HL-60 (cell line): ENCODE measurements at regions not wholly inside any gene's neighbourhood (a gene's known extent, or its start where the extent isn't known, plus 50 kb on each side); places are given as distances from the start of the nearest gene placed in this dataset.
"Not testable (repeated sequence)": the region's sequence is repeated elsewhere in the genome, so short reads cannot be mapped to it uniquely, and the experiment has no call there.

ENCODE experiments used
- DNase-seq, 2 experiments: peaks; one replicate each; pipeline ENCODE4 v3.0.0-alpha.2; 2010 to 2020; ENCODE audit warnings: low read depth in 1 of 2, low spot score in 1 of 2
- H3K27ac ChIP-seq: fragments of 250-450 bp; sonication (Bioruptor Pico); replicated peaks from 2 replicates; pipeline ENCODE4 v1.5.1; 2020; ENCODE audit warnings: mild to moderate bottlenecking, moderate library complexity
- H3K27me3 ChIP-seq: fragments of 250-450 bp; sonication (Bioruptor Pico); 2 replicates; pipeline ENCODE4 v1.5.1; 2021; ENCODE audit warnings: mild to moderate bottlenecking, moderate library complexity; ENCODE audit not compliant: insufficient read depth, poor library complexity, severe bottlenecking
- H3K4me3 ChIP-seq: replicated peaks from 2 replicates; pipeline ENCODE4 v1.5.1; 2011; ENCODE audit warnings: mild to moderate bottlenecking, control low read depth, low read length; ENCODE audit not compliant: insufficient read depth

GRCh38 chr16:32947336-32947735, 246.7 kb upstream of the TP53TG3C start:
- not testable (repeated sequence) for DNase-seq, H3K4me3 ChIP-seq, H3K27ac ChIP-seq, H3K27me3 ChIP-seq

DNA sequence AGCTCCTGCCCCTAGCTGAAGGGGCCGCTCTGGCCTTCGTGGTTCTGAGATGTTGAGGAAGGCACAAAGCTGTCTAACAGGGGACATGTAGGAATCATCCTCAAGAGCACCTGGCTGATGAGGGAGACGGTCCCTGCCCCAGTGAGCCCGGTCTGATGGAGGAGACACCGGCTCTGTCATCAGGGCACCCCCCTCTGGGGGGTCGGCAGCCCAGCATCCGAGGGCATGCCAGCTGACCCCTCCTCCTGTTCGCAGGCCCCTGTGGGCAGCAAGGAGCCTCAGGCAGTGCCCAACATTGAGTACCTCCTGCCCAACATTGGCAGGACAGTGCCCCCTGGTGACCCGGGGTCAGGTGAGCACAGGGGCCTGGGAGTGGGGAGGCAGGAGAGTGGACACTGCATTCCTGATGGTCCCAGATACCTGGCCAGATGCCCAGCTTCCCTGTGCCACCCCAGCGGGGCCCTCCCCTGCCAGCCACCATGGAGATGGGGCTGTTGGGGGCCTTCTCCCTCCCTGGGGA, 247.9 kb upstream of the TP53TG3C start:
- not testable (repeated sequence) for H3K27ac ChIP-seq, DNase-seq, H3K4me3 ChIP-seq, H3K27me3 ChIP-seq

- not testable (repeated sequence) for H3K4me3 ChIP-seq, DNase-seq, H3K27me3 ChIP-seq
Observed at GRCh38 chr16:32945311-32945710, 248.7 kb upstream of the TP53TG3C start.

DNA sequence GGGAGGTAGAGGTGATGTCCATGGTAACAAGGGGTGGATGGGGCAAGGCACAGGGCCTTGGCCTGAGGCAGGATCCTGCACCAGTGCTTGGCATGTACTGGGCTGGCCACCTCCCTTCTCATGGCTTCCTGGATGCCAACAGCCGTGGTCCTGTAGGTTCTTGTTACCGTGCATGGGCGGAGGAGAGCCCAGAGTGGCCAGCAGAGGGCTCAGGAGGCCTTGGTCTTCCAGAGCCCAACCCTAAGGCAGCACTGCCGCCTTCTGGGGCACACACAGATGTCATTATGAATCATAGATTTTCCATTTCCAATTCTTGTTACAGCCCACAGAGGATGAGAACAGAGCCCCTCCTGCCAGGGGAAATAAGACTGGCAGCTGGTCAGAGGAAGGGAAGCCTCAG, 254.2 kb upstream of the TP53TG3C start:
- not testable (repeated sequence) for H3K27me3 ChIP-seq, DNase-seq, H3K4me3 ChIP-seq, H3K27ac ChIP-seq

More at GRCh38 chr16:32945311-32945710, 248.7 kb upstream of the TP53TG3C start:
- not testable (repeated sequence) for H3K27ac ChIP-seq

GRCh38 chr16:32937929-32938328, 256.1 kb upstream of the TP53TG3C start:
- H3K27me3 ChIP-seq, DNase-seq, H3K27ac ChIP-seq, H3K4me3 ChIP-seq: not testable (repeated sequence)

GRCh38 chr16:32932240-32933040, 256.5 kb upstream of the TP53TG3 start:
- DNase-seq, result peak in 1 of 2 experiments; percentile 16
- H3K27ac ChIP-seq, H3K27me3 ChIP-seq, H3K4me3 ChIP-seq: not testable (repeated sequence)

- H3K4me3 ChIP-seq, H3K27me3 ChIP-seq, H3K27ac ChIP-seq, DNase-seq: not testable (repeated sequence)
Observed at GRCh38 chr16:32925192-32925591, 249.2 kb upstream of the TP53TG3 start.

GRCh38 chr16:32922578-32922977, 246.6 kb upstream of the TP53TG3 start:
- H3K27me3 ChIP-seq, H3K27ac ChIP-seq, DNase-seq, H3K4me3 ChIP-seq: not testable (repeated sequence)

DNA sequence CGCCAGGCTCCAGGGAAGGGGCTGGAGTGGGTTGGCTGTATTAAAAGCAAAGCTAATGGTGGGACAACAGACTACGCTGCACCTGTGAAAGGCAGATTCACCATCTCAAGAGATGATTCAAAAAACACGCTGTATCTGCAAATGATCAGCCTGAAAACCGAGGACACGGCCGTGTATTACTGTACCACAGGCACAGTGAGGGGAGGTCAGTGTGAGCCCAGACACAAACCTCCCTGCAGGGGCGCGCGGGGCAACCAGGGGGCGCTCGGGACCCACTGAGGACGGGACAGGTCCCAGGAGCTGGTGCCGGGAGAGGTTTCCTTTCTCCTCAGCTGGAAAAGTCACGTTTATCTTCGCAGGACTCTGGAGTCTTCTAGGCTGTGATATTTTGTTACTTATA, 239.4 kb upstream of the TP53TG3 start:
- not testable (repeated sequence) for DNase-seq, H3K4me3 ChIP-seq, H3K27me3 ChIP-seq, H3K27ac ChIP-seq

DNA sequence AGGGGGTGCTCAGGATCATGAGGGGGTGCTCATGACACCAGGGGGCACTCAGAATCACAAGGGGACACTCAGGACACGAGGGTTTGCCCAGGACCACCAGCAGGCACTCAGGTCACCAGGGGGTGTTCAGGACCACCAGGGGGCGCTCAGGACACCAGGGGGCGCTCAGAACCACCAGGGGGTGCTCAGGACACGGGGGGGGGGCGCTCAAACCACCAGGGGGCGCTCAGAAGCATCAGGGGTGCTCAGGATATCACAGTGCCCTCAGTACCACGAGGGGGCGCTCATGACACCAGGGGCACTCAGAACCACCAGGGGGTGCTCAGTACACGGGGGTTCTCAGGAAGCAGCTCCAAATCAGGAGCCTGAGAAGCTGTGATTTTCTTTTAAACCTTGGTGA, 221.8 kb upstream of the TP53TG3 start:
- DNase-seq, result peak in 1 of 2 experiments; percentile 56
- H3K27me3 ChIP-seq, H3K4me3 ChIP-seq, H3K27ac ChIP-seq: not testable (repeated sequence)

GRCh38 chr16:32885392-32885791, 209.4 kb upstream of the TP53TG3 start:
- not testable (repeated sequence) for H3K27ac ChIP-seq, H3K27me3 ChIP-seq, DNase-seq, H3K4me3 ChIP-seq

DNA sequence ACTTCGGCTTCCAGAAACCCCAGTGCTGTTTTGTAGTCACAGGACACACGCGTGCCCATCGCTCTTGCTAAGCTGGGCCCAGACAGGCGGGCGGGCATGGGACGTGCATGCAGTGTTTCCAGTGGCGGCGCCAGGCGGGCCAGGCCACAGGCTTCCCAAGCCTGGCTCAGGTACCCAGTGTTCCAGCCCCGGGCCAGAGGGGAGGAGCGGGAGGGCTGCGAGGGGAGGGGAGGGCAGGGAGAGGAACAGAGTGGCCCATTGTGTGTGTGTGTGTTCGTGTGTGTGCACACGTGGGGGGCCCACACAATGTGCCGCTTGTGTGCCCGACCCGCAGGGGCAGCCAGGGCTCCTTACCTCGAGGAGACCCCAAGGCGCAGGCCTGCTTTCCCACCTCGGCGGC, 208.6 kb upstream of the TP53TG3 start:
- not testable (repeated sequence) for H3K27me3 ChIP-seq, DNase-seq, H3K4me3 ChIP-seq, H3K27ac ChIP-seq

DNA sequence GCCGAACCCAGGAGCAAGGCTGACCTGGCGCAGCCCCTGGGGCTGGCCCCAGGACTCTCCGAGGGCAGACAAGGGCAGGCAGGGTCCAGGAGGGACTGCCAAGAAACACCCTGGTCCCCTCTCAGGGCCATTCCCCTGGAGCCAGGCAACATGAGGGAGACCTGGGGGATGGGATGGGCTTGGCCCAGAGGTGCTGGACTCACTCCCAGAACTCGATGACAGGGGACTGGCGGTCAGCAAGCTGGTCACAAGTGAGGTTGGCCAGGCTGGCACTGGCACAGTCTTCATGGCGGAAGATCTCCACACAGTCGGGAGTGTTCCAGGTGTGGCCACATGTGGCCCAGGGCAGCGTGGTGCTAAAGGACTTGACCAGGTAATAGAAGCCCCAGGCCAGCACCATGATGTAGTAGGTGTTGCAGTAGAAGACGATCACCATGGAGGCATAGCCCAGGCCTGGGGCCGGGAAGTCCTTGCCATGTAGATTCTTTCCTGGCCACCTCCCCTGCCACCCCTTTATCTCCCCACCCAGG, 206.4 kb upstream of the TP53TG3 start:
- not testable (repeated sequence) for H3K27ac ChIP-seq, H3K4me3 ChIP-seq, DNase-seq, H3K27me3 ChIP-seq

- H3K27me3 ChIP-seq, H3K4me3 ChIP-seq, H3K27ac ChIP-seq, DNase-seq: not testable (repeated sequence)
Observed at GRCh38 chr16:32881631-32882030, 205.7 kb upstream of the TP53TG3 start.

- H3K27ac ChIP-seq, H3K27me3 ChIP-seq, DNase-seq, H3K4me3 ChIP-seq: not testable (repeated sequence)
Observed at GRCh38 chr16:32880009-32880408, 204.0 kb upstream of the TP53TG3 start.
